Midbrain (tissue), 1 donor: ENCODE measurements at regions not wholly inside any gene's neighbourhood (a gene's known extent, or its start where the extent isn't known, plus 50 kb on each side); places are given as distances from the start of the nearest gene placed in this dataset.
"Not testable (repeated sequence)": the region's sequence is repeated elsewhere in the genome, so short reads cannot be mapped to it uniquely, and the experiment has no call there.

Experiments used
- DNase-seq: peaks from one replicate; lab custom pipeline; 2025; lab: John Stamatoyannopoulos, UW

DNA sequence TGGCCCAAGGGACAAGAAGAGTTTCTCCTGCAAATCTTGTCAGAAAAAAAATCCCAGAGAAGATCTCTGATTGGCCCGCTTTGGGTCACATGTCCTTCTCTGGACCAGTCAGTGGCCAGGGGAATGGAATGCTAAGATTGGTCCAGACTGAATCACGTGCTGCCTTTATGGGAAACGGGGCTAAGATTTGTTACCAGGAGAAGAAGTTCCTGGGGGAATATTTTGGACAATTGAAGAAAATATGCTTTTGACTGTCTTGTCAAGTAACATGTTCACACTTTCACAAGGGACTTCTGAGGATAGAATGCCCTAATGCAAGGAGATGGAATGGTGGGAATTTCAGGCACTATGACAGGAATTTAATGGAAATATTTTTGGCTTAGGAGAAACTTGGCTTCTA is 74.1 kb upstream of the SH3PXD2B start:
- DNase-seq, result no peak

DNA sequence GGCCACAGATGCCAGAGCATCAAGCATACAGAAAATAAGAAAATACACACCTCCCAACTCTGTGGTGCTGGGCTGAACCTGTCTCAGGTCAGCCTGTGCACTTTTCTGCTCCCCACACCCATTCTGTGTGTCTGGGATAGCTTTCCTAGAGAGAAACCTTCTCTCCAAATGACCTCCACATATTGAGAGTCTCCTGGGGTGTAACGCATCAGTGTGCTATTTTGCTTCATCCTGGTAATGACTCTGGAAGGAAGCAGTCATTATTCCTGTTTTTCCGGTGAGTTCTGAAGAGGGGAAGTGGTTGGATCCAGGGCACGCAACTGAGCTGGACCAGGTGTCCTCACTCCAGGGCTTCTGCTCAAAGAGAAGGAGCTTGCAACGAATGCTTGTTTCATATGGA is 73.2 kb upstream of the SH3PXD2B start:
- DNase-seq, result no peak

DNA sequence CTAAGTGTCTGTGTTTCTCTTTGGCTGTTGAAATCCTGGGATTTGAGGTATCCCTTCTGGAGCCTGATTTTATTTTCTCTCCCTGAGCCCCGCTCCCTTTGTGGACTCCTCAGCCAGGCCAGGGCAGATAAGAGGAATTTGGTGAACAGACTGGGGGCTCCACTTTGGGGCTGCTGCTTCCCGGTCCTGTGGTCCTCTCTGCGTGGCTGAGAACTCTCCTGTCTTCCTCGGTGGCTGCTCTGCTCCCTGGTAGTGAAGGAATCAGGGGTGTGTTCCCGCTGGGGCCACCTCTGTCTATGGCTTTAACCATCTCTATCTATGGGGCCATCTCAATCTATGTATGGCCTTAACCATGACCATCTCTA is 71.7 kb upstream of the SH3PXD2B start:
- no peak for DNase-seq

DNA sequence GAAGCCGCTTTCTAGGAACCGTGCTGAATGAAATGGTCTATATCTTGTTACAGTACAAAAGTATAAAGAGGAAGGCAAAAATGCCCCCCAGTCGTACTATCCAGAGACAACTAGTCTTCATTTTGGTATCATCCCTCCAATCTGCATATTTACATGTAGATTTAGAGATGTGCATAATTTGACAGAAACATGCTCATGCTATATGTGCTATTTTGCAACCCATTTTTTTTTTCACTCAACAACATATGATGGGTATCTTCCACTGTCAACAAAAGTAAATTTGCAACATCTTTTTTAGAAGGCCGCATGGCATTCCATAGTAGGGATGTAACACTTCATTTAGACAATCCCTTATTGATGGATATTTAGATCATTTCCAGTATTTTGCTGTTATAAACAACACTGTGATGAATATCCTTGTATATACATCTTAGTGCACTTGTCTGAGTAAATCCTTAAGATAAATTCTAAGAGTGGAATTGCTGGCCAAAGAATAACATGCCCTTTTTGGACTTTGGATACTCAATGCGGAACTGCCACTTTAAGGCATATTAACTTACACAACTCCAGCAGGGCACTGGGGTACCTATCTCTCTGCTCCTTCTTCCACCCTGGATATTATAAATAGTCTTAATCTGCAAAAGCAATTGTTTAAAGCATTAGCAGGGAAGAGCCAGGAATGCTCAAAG is 71.1 kb upstream of the SH3PXD2B start:
- DNase-seq, result no peak

DNA sequence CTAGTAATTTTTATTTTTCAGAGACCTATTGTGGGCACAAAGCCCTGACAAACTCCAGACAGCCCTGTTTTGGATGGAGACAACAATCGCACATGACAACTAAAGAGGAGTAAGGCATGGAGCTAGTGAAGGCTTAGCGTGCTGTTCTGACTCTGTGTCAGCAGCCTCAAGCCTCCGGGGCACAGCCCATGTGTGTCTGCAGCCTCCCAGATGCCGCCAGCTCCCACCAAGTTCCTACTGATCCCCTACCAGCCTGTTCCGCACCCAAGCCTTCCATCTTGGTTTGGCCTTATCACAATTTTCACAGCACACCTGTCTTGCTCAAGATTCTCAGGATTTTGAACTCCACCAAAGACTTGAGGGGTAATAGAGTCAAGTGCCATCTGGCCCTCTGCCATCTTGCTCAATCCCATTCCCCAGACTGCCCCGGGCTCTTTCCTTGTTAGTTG is 70.3 kb upstream of the SH3PXD2B start:
- DNase-seq, result no peak

DNA sequence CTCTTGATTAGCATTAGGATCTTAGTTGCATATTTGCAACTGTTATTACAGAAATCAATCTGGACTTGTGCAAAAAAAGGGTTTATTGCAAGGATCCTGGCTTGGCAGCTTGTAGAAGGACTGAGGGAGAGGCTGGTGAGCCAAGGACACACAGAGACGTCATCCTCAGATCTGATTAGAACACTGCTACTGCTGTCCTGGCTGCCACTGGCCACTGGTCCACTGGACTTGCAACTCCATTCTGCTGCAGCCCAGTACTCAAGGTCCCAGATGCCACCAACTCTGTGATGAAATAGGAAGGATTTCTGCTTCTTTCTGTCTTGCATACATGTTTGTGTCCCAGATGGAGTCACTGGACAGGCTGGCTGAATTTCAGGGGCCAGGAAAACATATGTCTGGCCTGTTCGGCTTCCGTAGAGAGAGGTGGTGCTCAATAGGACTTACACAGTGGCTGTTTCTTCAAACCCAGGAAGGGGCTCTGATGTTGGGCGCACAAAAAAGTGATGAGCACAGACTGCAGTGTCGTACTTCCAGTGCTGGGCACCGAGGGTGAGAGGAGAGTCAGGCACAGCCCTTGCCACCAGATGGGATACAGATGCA is 68.9 kb upstream of the SH3PXD2B start:
- no peak for DNase-seq

DNA sequence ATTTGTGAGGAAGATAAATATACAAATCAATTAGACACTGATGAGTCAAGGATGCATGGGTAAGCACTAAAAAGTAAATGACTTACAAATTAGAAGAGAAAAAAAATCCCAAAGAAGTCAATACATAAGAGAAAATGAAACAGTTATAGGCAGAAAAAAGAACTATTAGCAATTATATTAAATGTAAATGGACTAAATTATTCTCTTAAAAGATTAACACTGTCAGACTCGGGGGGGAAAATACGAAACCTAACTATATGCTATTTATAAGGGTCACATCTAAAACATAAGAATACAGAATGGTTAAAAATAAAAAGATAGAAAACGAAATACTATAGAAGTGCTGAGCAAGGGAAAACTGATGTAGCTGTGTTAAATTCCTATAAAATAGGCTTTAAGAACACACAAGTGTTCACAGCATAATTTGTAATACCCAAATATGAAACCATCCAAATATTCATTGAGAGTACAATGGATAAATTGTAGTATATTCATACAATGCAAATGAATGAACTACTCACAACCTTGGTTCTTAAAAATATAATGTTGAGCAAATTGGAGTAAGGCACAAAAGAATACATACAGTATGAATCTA is 67.1 kb upstream of the SH3PXD2B start:
- DNase-seq, result no peak

DNA sequence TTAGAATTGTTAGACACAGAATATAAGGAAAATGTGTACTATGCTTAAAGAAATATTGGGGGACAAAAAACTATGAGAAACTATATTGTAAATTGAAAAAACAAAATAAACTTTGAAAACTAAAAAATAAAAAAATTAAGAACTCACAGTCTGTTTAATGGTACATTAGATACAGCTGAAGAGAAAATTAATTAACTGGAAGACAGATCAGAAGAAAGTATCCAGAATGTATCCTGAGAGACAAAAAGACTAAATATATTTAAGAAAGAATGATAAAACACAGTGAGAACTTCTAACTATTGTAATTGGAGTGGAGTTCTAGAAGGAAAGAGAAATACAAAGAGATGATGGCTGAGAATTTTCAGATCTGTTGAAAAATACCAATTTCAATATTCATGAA is 57.6 kb upstream of the SH3PXD2B start:
- DNase-seq, result no peak

DNA sequence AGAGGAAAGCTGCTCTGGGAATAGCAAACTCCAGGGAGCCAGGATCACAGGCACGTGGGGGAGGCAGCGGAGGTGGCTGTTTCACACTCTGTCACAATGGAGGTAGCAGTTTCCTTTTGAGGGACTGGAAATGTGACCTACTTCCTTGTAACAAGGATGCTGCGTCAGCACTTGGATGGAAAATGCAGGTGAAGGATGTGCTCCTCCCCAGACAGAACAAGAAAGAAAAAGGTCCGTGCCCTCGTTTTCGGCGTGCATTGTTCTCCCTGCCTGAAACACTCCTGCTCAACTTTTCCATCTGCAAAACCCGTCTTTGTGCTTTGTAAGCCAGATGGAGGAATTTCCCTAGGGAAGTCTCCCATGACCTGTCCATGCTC is 55.1 kb upstream of the SH3PXD2B start:
- no peak for DNase-seq

DNA sequence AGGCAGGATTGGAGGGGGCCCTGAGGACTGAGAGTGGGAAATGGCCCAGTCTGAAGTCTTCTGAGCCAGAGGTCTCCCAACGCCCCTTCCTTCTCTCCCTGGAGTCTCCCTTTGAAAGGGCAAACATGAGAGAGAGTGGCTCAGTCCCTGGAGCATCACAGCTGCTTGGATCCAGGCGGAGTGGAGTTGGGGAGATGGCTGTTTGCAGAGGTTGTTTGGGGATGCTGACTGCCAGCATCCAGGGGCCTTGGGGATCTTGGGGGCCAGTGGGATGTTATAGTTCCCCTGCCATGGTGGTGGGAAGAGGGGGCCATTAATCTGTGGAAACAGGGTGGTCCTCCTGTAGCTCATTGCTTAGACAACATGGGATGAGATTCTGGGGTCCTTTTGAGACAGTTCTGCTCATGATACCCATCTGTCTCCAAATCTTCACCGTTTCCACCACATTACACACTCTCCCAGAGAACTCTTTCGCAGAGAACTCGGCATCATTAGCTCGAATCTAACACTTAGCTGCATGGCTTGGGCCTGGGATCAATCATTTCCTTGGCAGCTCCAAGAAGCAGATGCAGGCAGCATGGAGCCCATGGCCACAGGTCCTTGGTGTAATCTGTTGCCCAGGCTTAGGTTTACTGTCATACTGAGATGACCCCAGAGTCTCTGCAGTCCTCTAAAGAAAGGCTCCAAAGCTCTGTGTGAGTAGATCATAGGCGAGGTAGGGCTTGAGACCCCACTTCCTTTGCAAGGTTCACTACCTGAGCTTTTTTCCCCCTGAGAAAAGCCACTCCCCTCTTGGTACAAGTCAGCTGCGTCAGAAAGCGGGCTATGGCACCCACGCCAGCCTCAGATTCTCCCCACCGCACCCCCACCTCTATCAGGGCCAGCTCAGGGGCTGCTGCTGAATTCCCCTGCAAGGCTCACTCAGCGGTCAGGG is 54.4 kb upstream of the SH3PXD2B start:
- no peak for DNase-seq

DNA sequence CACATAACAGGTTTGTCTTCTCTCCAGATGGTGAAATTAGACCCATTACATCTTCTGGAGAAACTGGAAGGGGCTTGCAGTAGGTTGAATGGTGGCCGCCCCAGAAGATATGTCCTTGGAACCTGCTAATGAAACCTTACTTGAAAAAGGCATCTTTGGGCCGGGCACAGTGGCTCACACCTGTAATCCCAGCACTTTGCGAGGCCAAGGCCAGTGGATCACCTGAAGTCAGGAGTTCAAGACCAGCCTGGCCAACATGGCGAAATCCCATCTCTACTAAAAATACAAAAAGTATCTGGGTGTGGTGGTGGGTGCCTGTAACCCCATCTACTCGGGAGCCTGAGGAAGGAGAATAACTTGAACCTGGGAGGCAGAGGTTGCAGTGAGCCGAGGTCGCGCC is 53.2 kb upstream of the SH3PXD2B start:
- not testable (repeated sequence) for DNase-seq

DNA sequence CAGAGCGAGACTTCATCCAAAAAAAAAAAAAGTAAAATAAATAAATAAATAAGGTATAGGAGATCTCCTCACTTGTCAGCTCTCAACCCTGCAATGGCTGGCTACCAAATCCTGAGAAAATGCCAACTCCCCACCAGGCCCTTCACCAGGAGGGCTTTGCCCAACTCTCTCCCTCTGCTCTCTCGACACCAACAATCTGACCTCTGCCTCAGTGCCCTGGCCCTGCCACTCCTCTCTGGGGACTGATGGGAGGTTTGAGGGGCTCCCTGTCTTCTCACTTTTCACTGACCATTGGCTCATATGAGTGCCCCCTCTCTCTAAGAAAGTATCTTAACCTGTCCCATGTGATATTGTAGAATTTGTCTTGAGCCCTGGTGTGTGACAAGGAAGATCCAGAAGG is 52.6 kb upstream of the SH3PXD2B start:
- no peak for DNase-seq

DNA sequence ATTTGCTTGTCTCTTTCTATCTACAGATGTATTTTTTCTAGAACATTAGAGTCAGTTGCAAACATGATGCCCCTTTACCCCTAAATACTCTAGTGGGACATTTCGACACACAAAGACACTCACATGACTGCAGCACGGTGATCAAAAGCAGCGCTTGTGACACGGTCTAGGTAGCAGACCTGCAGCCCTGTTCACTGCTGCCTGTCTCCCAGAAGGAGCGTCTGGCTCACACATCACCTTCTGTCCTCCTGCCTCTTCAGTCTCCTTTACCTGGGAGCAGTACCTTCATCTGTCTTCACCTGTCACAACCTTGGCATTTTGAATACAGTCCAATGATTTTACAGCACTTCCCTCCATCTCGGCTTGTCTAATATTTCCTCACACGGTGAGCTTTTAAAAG is 51.9 kb upstream of the SH3PXD2B start:
- DNase-seq, result no peak

DNA sequence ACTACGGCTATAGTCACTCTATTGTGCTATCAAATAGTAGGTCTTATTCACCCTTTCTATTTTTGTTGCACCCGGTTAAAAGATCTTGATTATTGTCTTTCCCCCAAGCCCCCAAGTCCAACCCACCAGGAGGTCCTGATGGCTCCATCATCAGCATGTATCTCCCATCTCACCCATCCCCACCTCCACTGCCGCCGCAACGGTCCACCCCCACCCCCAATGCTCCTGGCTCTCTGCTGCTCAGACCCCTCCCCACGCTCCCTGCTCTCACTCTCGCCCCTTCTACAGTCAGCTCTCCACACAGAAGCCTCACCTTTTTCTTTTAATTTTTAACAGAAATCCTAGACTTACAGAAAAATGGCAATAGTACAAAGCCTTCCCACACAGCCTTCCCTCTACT is 51.5 kb upstream of the SH3PXD2B start:
- no peak for DNase-seq

DNA sequence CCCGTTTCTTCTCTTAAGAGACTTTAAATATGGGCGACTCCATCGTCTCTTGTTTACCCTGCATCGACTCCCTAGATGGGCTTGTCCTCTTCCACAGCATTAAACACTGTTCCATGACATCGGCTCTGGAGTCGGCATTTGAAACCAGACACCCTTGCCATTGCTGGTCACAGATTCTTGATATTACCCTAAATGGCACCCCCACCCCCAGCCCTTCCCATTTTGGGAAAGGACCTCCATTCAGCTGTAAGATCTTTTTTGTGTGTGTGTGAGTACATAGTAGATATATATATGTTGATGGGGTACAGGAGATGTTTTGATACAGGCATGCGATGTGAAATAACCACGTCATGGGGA is 51.1 kb upstream of the SH3PXD2B start:
- no peak for DNase-seq

DNA sequence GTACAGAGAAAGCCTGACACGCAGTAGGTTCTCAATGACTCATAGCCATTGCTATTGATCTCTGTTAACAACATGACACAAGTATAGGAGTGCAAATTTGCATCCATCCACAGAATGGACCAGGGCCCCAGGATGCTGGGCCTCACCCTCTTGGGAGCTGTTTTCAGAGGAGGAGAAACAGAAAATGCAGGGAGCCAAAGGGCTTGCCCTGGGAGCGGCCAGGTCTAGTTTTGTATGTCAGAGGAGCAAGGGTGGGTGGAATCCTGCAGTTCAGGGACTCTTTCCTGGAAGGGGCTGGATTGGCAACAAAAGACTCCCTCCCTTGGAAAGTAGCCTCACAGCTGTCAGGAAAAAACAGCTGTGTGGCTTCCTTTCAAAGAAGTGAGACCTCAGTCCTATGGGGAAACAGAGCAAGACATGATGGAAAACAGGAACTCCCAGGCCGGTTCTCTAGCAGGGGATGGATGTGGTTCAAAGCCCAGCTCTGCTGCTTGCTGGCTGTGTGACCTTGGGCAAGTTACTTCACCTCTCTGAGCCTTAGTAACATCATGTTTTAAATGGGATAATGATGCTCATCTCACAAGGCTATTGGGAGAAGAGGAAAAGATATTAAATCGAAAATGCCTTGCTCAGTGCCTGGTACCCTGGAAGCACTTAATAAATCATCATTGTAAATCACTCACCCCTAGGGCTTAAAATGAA is 50.5 kb upstream of the SH3PXD2B start:
- no peak for DNase-seq

DNA sequence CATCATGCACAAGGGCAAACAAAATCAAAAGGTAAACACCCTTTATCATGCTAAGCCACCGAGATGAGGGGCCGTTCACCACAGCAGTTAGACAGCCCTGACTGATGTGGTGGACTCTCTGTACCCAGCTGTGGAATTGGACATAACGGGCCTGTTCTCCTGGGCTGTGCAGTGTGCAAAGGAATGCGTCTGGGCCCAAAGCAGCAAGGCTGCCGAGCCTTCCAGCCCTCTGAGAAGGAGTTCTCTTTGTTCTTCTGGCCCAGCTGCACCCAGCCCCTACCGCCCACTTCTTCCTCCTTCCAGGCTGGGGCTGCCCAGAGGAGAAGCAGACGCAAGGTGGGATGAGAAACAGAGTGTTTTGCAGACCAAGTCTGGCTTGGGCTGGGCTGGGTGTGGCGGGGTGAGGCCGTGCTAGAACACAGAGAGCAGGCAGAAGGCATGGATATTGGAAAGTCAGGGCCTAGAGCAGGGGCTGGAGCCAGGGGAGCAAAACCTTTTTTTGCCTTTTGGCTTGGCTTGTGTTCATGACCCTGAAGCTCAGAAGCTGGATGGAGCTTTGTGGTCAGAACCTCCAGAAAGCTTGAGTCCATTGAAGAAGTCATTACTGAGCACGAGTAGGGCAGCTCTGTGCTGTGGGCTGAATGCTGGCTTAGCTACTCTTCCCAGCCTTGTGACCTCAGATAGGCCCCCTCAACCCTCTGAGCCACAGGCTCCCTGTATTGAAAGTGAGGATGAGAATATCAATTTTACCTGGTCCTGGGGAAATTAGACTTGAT is 49.8 kb upstream of the SH3PXD2B start:
- no peak for DNase-seq
